ENCODE measurements at regions not wholly inside any gene's neighbourhood (a gene's known extent, or its start where the extent isn't known, plus 50 kb on each side); places are given as distances from the start of the nearest gene placed in this dataset.
A peak's percentile ranks its signal among the peaks of the same experiment; 100 is the strongest.
"Not testable (repeated sequence)": the region's sequence is repeated elsewhere in the genome, so short reads cannot be mapped to it uniquely, and the experiment has no call there.

- H3K4me1 ChIP-seq (ENCODE audit: control insufficient read depth, insufficient read depth, low read length): no peaks in the 10 kb centered on the region
- no peak overlapping the region for H3K27ac ChIP-seq (ENCODE audit: low read length)
- no peaks in the 10 kb centered on the region for H3K9me3 ChIP-seq (ENCODE audit: control insufficient read depth, low read length)
- H3K27me3 ChIP-seq (ENCODE audit: control insufficient read depth, insufficient read depth): no peaks in the 10 kb centered on the region
- 50% methylated on average over 4 of the region's 4 CpGs for WGBS
- H3K4me3 ChIP-seq (ENCODE audit: low read length): no peak overlapping the region
- ATAC-seq: peak; percentile 75 to 78
- intact Hi-C loops (cut with DNase I): loop anchor here in 1 of 4 donors (10.0 kb wide), 1 partner anchor 241 kb away; no protein-coding TSS in a partner anchor
- no peak for DNase-seq
These were observed 222.4 kb downstream of the KCTD12 start for GRCh38 chr13:76663592-76664335.

GRCh38 chr13:76659074-76659473 is 227.1 kb downstream of the KCTD12 start:
- ATAC-seq; H3K4me1 ChIP-seq (ENCODE audit: control insufficient read depth, insufficient read depth, low read length); H3K4me3 ChIP-seq (ENCODE audit: low read length); intact Hi-C loops (cut with DNase I); H3K27me3 ChIP-seq (ENCODE audit: control insufficient read depth, insufficient read depth); H3K27ac ChIP-seq (ENCODE audit: low read length); H3K9me3 ChIP-seq (ENCODE audit: control insufficient read depth, low read length): not testable (repeated sequence)
- 94% methylated on average over 7 of the region's 7 CpGs for WGBS
- peak in 1 of 3 donors; percentile 18 for DNase-seq

- H3K27me3 ChIP-seq (ENCODE audit: control insufficient read depth, insufficient read depth): no peaks in the 10 kb centered on the region
- WGBS: 74% methylated on average over 4 of the region's 4 CpGs
These were observed 229.7 kb downstream of the KCTD12 start for GRCh38 chr13:76656500-76656899.

GRCh38 chr13:76656056-76656455 is 230.1 kb downstream of the KCTD12 start:
- 76% methylated on average over 2 of the region's 2 CpGs for WGBS
- Histone ChIP-seq H3K4me3 (ENCODE audit: low read length) (no peak overlapping the region), H3K9me3 (ENCODE audit: control insufficient read depth, low read length) (no peaks in the 10 kb centered on the region), H3K4me1 (ENCODE audit: control insufficient read depth, insufficient read depth, low read length) (peaks cover 1% of the 10 kb centered on the region), H3K27ac (ENCODE audit: low read length) (no peak overlapping the region), H3K27me3 (ENCODE audit: control insufficient read depth, insufficient read depth) (no peaks in the 10 kb centered on the region)
- no peak for DNase-seq
- no peak for ATAC-seq
- intact Hi-C loops (cut with DNase I): no loop called here

More at GRCh38 chr13:76656500-76656899, 229.7 kb downstream of the KCTD12 start:
- intact Hi-C loops (cut with DNase I): no loop called here
- Histone ChIP-seq H3K9me3 (ENCODE audit: control insufficient read depth, low read length) (no peaks in the 10 kb centered on the region), H3K4me3 (ENCODE audit: low read length) (no peak overlapping the region), H3K4me1 (ENCODE audit: control insufficient read depth, insufficient read depth, low read length) (peaks cover 1% of the 10 kb centered on the region), H3K27ac (ENCODE audit: low read length) (no peak overlapping the region)
- DNase-seq (no peak), ATAC-seq (no peak)

DNA sequence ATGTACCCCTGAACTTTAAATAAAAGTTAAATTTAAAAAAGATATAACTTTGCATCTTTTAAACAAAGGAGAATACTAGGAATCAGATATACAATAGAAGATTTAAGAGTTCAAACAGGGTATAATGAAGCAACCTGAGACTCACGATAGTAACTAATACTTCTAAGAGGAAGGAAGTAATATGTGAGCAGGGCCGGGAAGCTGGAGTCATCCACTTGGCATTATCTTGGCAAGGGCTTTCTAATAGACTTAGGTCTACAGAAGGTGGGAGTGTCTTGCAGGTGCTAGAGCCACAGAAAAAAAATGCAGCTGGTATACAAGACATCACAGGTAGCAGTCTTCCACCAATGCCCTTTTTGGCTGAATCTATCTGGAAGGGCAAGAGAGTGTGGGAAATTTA is 231.9 kb downstream of the KCTD12 start:
- H3K27ac ChIP-seq (ENCODE audit: low read length): no peak overlapping the region
- intact Hi-C loops (cut with DNase I): no loop called here
- H3K9me3 ChIP-seq (ENCODE audit: control insufficient read depth, low read length): no peaks in the 10 kb centered on the region
- no peak overlapping the region for H3K4me3 ChIP-seq (ENCODE audit: low read length)
- ATAC-seq: no peak
- DNase-seq: no peak
- WGBS: 61% methylated on average over 2 of the region's 2 CpGs
- no peaks in the 10 kb centered on the region for H3K27me3 ChIP-seq (ENCODE audit: control insufficient read depth, insufficient read depth)
- H3K4me1 ChIP-seq (ENCODE audit: control insufficient read depth, insufficient read depth, low read length): peaks cover 1% of the 10 kb centered on the region

- Histone ChIP-seq H3K27ac (ENCODE audit: low read length) (no peak overlapping the region), H3K9me3 (ENCODE audit: control insufficient read depth, low read length) (no peaks in the 10 kb centered on the region), H3K4me3 (ENCODE audit: low read length) (no peak overlapping the region), H3K4me1 (ENCODE audit: control insufficient read depth, insufficient read depth, low read length) (peaks cover 1% of the 10 kb centered on the region), H3K27me3 (ENCODE audit: control insufficient read depth, insufficient read depth) (no peaks in the 10 kb centered on the region)
- no peak for ATAC-seq
- intact Hi-C loops (cut with DNase I): no loop called here
- no peak for DNase-seq
- 99% methylated on average over 1 of the region's 1 CpG for WGBS
These were observed 234.9 kb downstream of the KCTD12 start for GRCh38 chr13:76651286-76651685.

DNA sequence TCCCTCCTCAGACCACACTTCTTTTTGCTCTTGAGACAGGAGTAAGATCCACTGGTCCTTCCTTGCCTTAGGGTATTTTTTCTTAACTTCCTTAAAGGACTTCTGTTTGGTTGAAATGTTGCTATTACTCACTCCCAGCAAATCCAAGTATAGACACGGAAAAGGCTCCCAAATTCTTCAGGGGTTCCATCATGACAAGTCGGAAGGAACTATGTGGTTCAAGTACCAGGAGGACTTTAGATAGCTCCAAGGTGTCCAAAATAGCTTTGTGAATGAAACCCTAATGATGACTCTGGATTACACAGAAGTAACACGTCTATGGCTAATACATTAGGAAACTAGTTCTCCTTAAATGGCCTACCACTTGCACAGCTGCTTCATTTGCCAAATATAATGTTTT is 238.7 kb downstream of the KCTD12 start:
- intact Hi-C loops (cut with DNase I): no loop called here
- no peak overlapping the region for H3K27ac ChIP-seq (ENCODE audit: low read length)
- DNase-seq: no peak
- no peak overlapping the region for H3K4me3 ChIP-seq (ENCODE audit: low read length)
- no peaks in the 10 kb centered on the region for H3K4me1 ChIP-seq (ENCODE audit: control insufficient read depth, insufficient read depth, low read length)
- H3K27me3 ChIP-seq (ENCODE audit: control insufficient read depth, insufficient read depth): no peaks in the 10 kb centered on the region
- ATAC-seq: no peak
- WGBS: 86% methylated on average over 3 of the region's 3 CpGs
- H3K9me3 ChIP-seq (ENCODE audit: control insufficient read depth, low read length): no peaks in the 10 kb centered on the region

- Histone ChIP-seq H3K27me3 (ENCODE audit: control insufficient read depth, insufficient read depth) (no peaks in the 10 kb centered on the region), H3K4me3 (ENCODE audit: low read length) (no peak overlapping the region), H3K27ac (ENCODE audit: low read length) (no peak overlapping the region), H3K4me1 (ENCODE audit: control insufficient read depth, insufficient read depth, low read length) (no peaks in the 10 kb centered on the region), H3K9me3 (ENCODE audit: control insufficient read depth, low read length) (no peaks in the 10 kb centered on the region)
- ATAC-seq: no peak
- 89% methylated on average over 2 of the region's 2 CpGs for WGBS
- no peak for DNase-seq
- intact Hi-C loops (cut with DNase I): no loop called here
These were observed 239.3 kb downstream of the KCTD12 start for GRCh38 chr13:76646946-76647345.

GRCh38 chr13:76645632-76646031 is 240.6 kb downstream of the KCTD12 start:
- no peaks in the 10 kb centered on the region for H3K9me3 ChIP-seq (ENCODE audit: control insufficient read depth, low read length)
- H3K27me3 ChIP-seq (ENCODE audit: control insufficient read depth, insufficient read depth): no peaks in the 10 kb centered on the region
- 94% methylated on average over 2 of the region's 2 CpGs for WGBS
- H3K27ac ChIP-seq (ENCODE audit: low read length): no peak overlapping the region
- no peaks in the 10 kb centered on the region for H3K4me1 ChIP-seq (ENCODE audit: control insufficient read depth, insufficient read depth, low read length)
- intact Hi-C loops (cut with DNase I): no loop called here
- H3K4me3 ChIP-seq (ENCODE audit: low read length): no peak overlapping the region
- DNase-seq: no peak
- ATAC-seq: no peak

GRCh38 chr13:76644906-76645305 is 241.3 kb downstream of the KCTD12 start:
- Histone ChIP-seq H3K4me1 (ENCODE audit: control insufficient read depth, insufficient read depth, low read length) (no peaks in the 10 kb centered on the region), H3K4me3 (ENCODE audit: low read length) (no peak overlapping the region), H3K27me3 (ENCODE audit: control insufficient read depth, insufficient read depth) (no peaks in the 10 kb centered on the region), H3K27ac (ENCODE audit: low read length) (no peak overlapping the region), H3K9me3 (ENCODE audit: control insufficient read depth, low read length) (no peaks in the 10 kb centered on the region)
- DNase-seq (no peak), ATAC-seq (no peak)
- 26% methylated on average over 1 of the region's 1 CpG for WGBS
- intact Hi-C loops (cut with DNase I): no loop called here

DNA sequence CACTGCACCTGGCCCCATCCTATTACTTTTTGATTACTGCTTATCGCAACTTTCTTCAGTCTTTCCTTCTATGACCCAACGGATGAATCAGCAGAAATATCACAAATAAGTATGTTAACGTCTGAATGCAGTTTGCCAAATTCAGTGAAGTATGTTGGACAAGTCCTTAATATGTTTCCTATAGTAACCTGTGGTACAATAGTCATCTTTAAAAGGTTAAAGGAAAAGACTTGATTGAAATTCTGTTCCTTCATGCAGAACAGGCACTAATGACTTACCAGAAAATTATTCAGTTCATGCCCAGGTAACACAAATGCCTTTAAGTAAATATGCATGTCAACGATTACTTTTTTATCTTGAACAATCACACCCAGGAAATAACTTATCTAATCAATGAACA is 242.6 kb downstream of the KCTD12 start:
- intact Hi-C loops (cut with DNase I): no loop called here
- H3K4me3 ChIP-seq (ENCODE audit: low read length): no peak overlapping the region
- no peak for ATAC-seq
- H3K9me3 ChIP-seq (ENCODE audit: control insufficient read depth, low read length): no peaks in the 10 kb centered on the region
- no peak overlapping the region for H3K27ac ChIP-seq (ENCODE audit: low read length)
- no peaks in the 10 kb centered on the region for H3K27me3 ChIP-seq (ENCODE audit: control insufficient read depth, insufficient read depth)
- H3K4me1 ChIP-seq (ENCODE audit: control insufficient read depth, insufficient read depth, low read length): no peaks in the 10 kb centered on the region
- WGBS: 90% methylated on average over 4 of the region's 4 CpGs
- DNase-seq: no peak

- Histone ChIP-seq H3K27ac (ENCODE audit: low read length) (no peak overlapping the region), H3K4me1 (ENCODE audit: control insufficient read depth, insufficient read depth, low read length) (no peaks in the 10 kb centered on the region), H3K27me3 (ENCODE audit: control insufficient read depth, insufficient read depth) (no peaks in the 10 kb centered on the region), H3K4me3 (ENCODE audit: low read length) (no peak overlapping the region), H3K9me3 (ENCODE audit: control insufficient read depth, low read length) (no peaks in the 10 kb centered on the region)
- no peak for DNase-seq
- intact Hi-C loops (cut with DNase I): no loop called here
- ATAC-seq: no peak
- WGBS: 54% methylated on average over 1 of the region's 1 CpG
These were observed 245.1 kb downstream of the KCTD12 start for GRCh38 chr13:76641056-76641455.
